Muscle layer of duodenum (tissue), 2 donors: ENCODE measurements at regions not wholly inside any gene's neighbourhood (a gene's known extent, or its start where the extent isn't known, plus 50 kb on each side); places are given as distances from the start of the nearest gene placed in this dataset.

ENCODE experiments used
- H3K27ac ChIP-seq: one replicate; pipeline ENCODE4 v1.7.0; 2013; ENCODE audit warnings: mild to moderate bottlenecking, low read length
- H3K27me3 ChIP-seq: one replicate; pipeline ENCODE4 v1.7.0; 2013; ENCODE audit warnings: low read depth, mild to moderate bottlenecking, control low read depth, low read length
- H3K36me3 ChIP-seq, 2 donors: one replicate each; pipeline ENCODE4 v1.7.0; 2013; ENCODE audit warnings: low read length in 2 of 2, control low read depth in 1 of 2, mild to moderate bottlenecking in 1 of 2; ENCODE audit not compliant: insufficient read depth in 2 of 2, control insufficient read depth in 1 of 2
- H3K4me1 ChIP-seq, 2 donors: one replicate each; pipeline ENCODE4 v1.7.0; 2013; ENCODE audit warnings: low read length in 2 of 2, mild to moderate bottlenecking in 2 of 2, control low read depth in 1 of 2, moderate library complexity in 1 of 2; ENCODE audit not compliant: insufficient read depth in 2 of 2, control insufficient read depth in 1 of 2
- H3K4me3 ChIP-seq, 2 donors: one replicate each; pipeline ENCODE4 v1.7.0; 2013; ENCODE audit warnings: low read length in 2 of 2, low read depth in 1 of 2, mild to moderate bottlenecking in 1 of 2
- H3K9me3 ChIP-seq, 2 donors: one replicate each; pipeline ENCODE4 v1.7.0; 2013; ENCODE audit warnings: low read length in 2 of 2, control low read depth in 1 of 2, mild to moderate bottlenecking in 1 of 2; ENCODE audit not compliant: control insufficient read depth in 1 of 2
- donor health status: healthy.

- Histone ChIP-seq H3K9me3 (no peaks in the 10 kb centered on the region), H3K27me3 (no peaks in the 10 kb centered on the region), H3K36me3 (no peaks in the 10 kb centered on the region), H3K4me3 (no peak overlapping the region), H3K27ac (no peak overlapping the region), H3K4me1 (no peaks in the 10 kb centered on the region)
These were observed 155.8 kb upstream of the ERBB4 start for GRCh38 chr2:212694398-212694797.

DNA sequence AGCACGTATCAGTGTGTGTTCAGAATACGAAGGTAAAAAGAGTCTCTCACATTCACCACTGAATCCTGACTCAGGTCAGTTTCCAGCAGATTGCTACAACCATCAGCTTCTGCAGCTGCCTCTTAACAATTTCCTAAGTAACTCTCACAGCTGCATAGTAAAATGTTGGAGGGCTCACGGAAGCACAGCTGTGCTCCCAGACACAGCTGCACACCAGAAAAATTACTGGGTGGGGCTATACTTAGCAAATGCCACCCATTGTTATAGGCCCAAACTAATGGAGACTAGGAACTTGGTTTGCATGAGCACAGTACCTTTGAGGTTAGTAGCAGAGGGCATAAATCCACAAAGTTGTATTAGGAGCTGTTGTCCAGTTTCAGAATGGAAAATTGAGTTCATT lies 153.9 kb upstream of the ERBB4 start:
- Histone ChIP-seq H3K9me3 (no peaks in the 10 kb centered on the region), H3K4me3 (no peak overlapping the region), H3K27me3 (no peaks in the 10 kb centered on the region), H3K27ac (no peak overlapping the region), H3K4me1 (no peaks in the 10 kb centered on the region), H3K36me3 (no peaks in the 10 kb centered on the region)

GRCh38 chr2:212686285-212686895 lies 147.8 kb upstream of the ERBB4 start:
- Histone ChIP-seq H3K4me3 (no peak overlapping the region), H3K27ac (no peak overlapping the region), H3K36me3 (no peaks in the 10 kb centered on the region), H3K4me1 (no peaks in the 10 kb centered on the region), H3K9me3 (no peaks in the 10 kb centered on the region), H3K27me3 (no peaks in the 10 kb centered on the region)

- H3K27me3 ChIP-seq = no peaks in the 10 kb centered on the region
- H3K36me3 ChIP-seq = no peaks in the 10 kb centered on the region
- no peaks in the 10 kb centered on the region for H3K4me1 ChIP-seq
- no peak overlapping the region for H3K4me3 ChIP-seq
- no peaks in the 10 kb centered on the region for H3K9me3 ChIP-seq
- H3K27ac ChIP-seq = no peak overlapping the region
These were observed 144.9 kb upstream of the ERBB4 start for GRCh38 chr2:212683346-212684097.

DNA sequence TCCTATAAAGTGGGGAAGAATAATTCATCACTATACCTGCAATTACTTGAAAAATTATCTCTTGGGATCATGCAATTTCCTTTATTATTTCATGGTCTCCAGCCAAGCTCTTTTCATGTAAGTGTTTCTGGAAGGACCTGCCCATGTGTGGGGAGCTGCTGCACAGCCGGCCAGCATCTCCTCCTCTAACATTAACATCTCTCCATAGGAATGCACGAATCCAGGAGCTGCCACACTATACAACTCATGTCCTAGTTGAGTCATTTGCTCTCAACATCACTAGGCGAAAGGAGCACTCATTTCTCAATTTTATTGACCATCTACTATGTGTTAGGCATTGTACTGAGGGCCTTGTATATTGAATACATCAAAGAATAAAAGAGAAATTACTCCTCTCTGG lies 144.3 kb upstream of the ERBB4 start:
- no peaks in the 10 kb centered on the region for H3K27me3 ChIP-seq
- H3K36me3 ChIP-seq = no peaks in the 10 kb centered on the region
- no peak overlapping the region for H3K27ac ChIP-seq
- H3K9me3 ChIP-seq = no peaks in the 10 kb centered on the region
- H3K4me3 ChIP-seq = no peak overlapping the region
- no peaks in the 10 kb centered on the region for H3K4me1 ChIP-seq

GRCh38 chr2:212677466-212677865 lies 138.9 kb upstream of the ERBB4 start:
- Histone ChIP-seq H3K27me3 (no peaks in the 10 kb centered on the region), H3K36me3 (no peaks in the 10 kb centered on the region), H3K9me3 (no peaks in the 10 kb centered on the region), H3K4me3 (no peak overlapping the region), H3K27ac (no peak overlapping the region), H3K4me1 (no peaks in the 10 kb centered on the region)

GRCh38 chr2:212672186-212672585 lies 133.6 kb upstream of the ERBB4 start:
- Histone ChIP-seq H3K36me3 (no peaks in the 10 kb centered on the region), H3K9me3 (no peaks in the 10 kb centered on the region), H3K4me1 (no peaks in the 10 kb centered on the region)

DNA sequence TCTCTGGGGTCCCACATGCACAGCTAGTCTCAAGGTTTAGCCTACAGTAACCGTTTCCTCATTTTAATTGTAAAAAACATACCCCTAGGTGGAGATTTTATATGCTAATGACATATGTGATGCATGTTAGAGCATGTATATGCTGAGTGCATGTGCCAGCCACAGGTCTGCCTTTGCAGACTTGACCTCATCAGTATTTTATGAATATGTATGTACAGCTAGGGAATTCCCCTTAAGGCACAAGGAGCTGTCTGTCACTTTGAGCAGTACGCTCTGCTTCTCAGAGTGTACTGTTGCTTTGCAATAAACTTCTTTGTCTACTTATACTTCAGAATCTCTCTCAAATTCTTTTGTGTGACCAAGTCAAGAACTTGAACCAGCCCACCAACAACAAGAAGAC lies 131.2 kb upstream of the ERBB4 start:
- Histone ChIP-seq H3K9me3 (no peaks in the 10 kb centered on the region), H3K4me3 (no peak overlapping the region), H3K36me3 (no peaks in the 10 kb centered on the region), H3K27me3 (no peaks in the 10 kb centered on the region), H3K27ac (no peak overlapping the region), H3K4me1 (no peaks in the 10 kb centered on the region)

More at GRCh38 chr2:212672186-212672585, 133.6 kb upstream of the ERBB4 start:
- H3K4me3 ChIP-seq = no peak overlapping the region
- H3K27ac ChIP-seq = no peak overlapping the region
- H3K27me3 ChIP-seq = no peaks in the 10 kb centered on the region

- no peak overlapping the region for H3K27ac ChIP-seq
- no peaks in the 10 kb centered on the region for H3K9me3 ChIP-seq
These were observed 129.2 kb upstream of the ERBB4 start for GRCh38 chr2:212667751-212668316.

DNA sequence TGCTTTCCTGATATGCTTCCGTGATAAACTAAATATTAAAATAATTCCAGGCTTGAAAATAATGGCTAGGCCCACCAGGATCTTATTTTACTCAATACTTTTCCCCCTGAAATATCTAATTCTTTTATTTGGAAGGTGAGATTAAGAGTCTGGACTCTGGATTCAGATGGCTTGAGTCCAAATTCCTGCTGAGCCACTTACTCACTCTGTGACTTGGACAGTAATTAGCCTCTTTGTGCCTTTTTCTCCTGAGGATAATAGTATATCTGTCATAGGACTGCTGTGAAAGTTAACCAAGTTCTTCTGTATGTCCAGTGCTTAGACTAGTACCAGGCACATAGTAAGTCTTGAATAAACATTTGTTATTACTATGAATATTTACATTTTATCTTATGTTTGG lies 127.3 kb upstream of the ERBB4 start:
- Histone ChIP-seq H3K4me3 (no peak overlapping the region), H3K4me1 (no peaks in the 10 kb centered on the region), H3K9me3 (no peaks in the 10 kb centered on the region), H3K36me3 (no peaks in the 10 kb centered on the region), H3K27ac (no peak overlapping the region), H3K27me3 (no peaks in the 10 kb centered on the region)

More at GRCh38 chr2:212667751-212668316, 129.2 kb upstream of the ERBB4 start:
- H3K4me1 ChIP-seq = no peaks in the 10 kb centered on the region
- no peaks in the 10 kb centered on the region for H3K36me3 ChIP-seq
- no peak overlapping the region for H3K4me3 ChIP-seq
- H3K27me3 ChIP-seq = no peaks in the 10 kb centered on the region

DNA sequence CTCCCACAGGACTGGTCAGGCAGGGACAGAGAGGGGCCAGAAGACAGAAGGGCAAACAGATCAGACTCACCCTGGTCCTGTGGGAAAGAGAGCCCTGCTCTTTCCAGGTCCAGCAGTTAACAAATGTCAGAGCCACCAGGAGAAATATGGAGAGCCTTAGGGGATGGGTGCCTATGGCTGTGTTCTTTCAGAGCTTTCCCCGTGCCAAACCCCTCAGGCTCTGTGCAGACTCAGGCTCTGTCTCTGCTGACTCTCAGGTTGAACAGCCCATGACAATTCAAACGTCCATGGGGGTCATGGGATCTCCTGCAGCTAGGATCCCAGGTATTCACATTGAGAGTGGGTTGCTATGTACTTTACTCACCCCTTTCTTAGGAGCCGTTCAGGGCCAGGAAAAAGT lies 120.8 kb upstream of the ERBB4 start:
- Histone ChIP-seq H3K36me3 (no peaks in the 10 kb centered on the region), H3K9me3 (peaks cover 0 to 2% of the 10 kb centered on the region in 2 donors), H3K4me1 (no peaks in the 10 kb centered on the region), H3K27me3 (no peaks in the 10 kb centered on the region), H3K4me3 (no peak overlapping the region), H3K27ac (no peak overlapping the region)
